HFF-Myc (cell line): ENCODE measurements at regions not wholly inside any gene's neighbourhood (a gene's known extent, or its start where the extent isn't known, plus 50 kb on each side); places are given as distances from the start of the nearest gene placed in this dataset.

Source experiments
- DNase-seq: peaks from one replicate; pipeline ENCODE4 v3.0.0-alpha.2; 2011; ENCODE audit warnings: low read depth; ENCODE audit errors: extremely low read depth
- H3K4me3 ChIP-seq: replicated peaks from 2 replicates; pipeline ENCODE4 v1.5.1; 2011; ENCODE audit warnings: low read depth, mild to moderate bottlenecking, control low read depth, low read length
- TF ChIP-seq, protein P1 (sequence below): IDR thresholded peaks from 2 replicates; pipeline ENCODE4 v1.5.1; 2012; ENCODE audit warnings: mild to moderate bottlenecking, low read depth, low read length, control low read depth; ENCODE audit errors: missing control alignments

GRCh38 chr3:65030014-65030627 is 342.3 kb upstream of the ADAMTS9 start:
- H3K4me3 ChIP-seq: no peak overlapping the region
- no peak for DNase-seq
- TF ChIP-seq, protein P1, sequence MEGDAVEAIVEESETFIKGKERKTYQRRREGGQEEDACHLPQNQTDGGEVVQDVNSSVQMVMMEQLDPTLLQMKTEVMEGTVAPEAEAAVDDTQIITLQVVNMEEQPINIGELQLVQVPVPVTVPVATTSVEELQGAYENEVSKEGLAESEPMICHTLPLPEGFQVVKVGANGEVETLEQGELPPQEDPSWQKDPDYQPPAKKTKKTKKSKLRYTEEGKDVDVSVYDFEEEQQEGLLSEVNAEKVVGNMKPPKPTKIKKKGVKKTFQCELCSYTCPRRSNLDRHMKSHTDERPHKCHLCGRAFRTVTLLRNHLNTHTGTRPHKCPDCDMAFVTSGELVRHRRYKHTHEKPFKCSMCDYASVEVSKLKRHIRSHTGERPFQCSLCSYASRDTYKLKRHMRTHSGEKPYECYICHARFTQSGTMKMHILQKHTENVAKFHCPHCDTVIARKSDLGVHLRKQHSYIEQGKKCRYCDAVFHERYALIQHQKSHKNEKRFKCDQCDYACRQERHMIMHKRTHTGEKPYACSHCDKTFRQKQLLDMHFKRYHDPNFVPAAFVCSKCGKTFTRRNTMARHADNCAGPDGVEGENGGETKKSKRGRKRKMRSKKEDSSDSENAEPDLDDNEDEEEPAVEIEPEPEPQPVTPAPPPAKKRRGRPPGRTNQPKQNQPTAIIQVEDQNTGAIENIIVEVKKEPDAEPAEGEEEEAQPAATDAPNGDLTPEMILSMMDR: no peak

DNA sequence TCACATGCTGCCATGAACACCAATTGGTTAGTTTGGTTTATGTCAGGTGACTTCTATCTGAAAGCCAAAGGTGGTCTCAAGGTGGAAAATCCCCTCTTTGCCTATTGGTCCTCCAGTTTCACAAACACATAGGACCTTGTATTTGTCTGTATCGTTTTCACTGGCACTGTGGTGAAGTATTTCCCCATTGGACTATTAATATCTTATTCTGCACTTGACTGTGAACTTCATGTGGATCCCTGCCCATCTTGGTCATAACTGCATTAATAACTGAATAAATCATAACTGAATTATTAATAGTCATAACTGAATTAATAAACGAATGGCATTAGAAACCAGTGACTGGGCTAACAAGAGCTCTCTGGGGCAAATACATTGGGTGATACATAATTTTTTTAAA is 341.3 kb upstream of the ADAMTS9 start:
- no peak overlapping the region for H3K4me3 ChIP-seq
- TF ChIP-seq, protein P1: no peak
- no peak for DNase-seq

DNA sequence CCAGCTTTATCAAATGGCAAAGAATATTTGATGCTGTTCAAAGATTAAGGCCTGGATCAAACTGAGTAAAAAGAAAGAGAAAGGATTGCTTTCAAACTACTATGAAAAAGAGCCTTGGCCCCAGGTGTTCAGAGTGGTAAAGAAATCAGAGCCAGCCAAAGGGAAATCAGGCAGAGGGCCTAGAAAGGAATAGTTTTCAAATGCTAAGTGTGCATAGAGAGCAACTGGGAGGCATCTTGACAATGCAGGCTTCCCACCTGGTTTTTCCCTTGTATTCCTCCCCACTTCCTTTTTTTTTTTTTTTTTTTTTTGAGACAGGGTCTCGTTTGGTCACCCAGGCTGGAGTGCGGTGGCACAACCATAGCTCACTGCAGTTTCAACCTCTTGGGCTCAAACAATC is 340.2 kb upstream of the ADAMTS9 start:
- no peak overlapping the region for H3K4me3 ChIP-seq
- DNase-seq: no peak
- TF ChIP-seq, protein P1: no peak

DNA sequence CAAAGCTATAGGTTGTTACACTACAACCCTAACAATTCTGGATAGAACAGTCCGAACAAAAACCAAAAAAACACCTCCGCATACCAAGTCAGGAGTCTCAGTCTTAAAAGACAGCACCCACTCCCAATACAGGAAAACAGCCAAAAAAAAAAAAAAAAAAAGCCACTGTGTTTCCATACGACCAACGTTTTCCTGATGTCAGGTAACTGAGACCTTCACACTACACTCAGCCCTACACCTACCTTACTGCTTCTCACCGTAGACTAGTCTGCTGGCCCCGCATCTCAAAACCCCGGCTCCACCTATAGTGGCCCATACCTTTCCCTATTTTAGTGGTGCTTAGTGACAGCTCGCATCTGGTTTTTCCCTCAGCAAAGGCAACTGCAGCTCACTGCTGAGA is 339.5 kb upstream of the ADAMTS9 start:
- no peak for DNase-seq
- no peak overlapping the region for H3K4me3 ChIP-seq
- TF ChIP-seq, protein P1: no peak

GRCh38 chr3:65026151-65026550 is 338.4 kb upstream of the ADAMTS9 start:
- TF ChIP-seq, protein P1: no peak
- no peak overlapping the region for H3K4me3 ChIP-seq
- DNase-seq: no peak

DNA sequence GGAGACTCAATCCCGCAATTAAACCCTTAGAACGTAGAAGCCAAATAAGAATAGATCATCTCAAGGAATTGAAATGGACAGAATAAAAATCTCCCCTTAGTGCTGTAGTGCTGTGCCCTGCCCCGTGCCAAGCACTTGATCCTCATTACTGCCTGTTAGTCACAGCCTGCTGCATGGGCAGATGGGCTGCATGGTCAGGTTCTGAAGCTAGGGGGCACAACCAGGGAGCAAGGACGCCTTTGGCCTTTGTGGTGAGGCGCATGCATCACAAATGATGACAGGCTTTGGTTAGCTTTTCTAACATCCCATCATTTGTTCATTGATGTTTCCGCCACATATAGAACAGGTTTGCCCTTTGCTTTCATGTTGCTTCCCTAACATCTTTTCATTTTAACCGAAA is 336.3 kb upstream of the ADAMTS9 start:
- DNase-seq: no peak
- H3K4me3 ChIP-seq: no peak overlapping the region
- TF ChIP-seq, protein P1: no peak

- DNase-seq: no peak
- TF ChIP-seq, protein P1: no peak
- no peak overlapping the region for H3K4me3 ChIP-seq
These were observed 332.7 kb upstream of the ADAMTS9 start for GRCh38 chr3:65020281-65021160.
